WTC11 (cell line): ENCODE measurements at regions not wholly inside any gene's neighbourhood (a gene's known extent, or its start where the extent isn't known, plus 50 kb on each side); places are given as distances from the start of the nearest gene placed in this dataset.

Experiments used
- AR ChIP-seq: fragments of 250-450 bp; sonication (Bioruptor Pico); IDR thresholded peaks from 2 replicates; pipeline ENCODE4 v1.9.0; 2021; ENCODE audit warnings: mild to moderate bottlenecking
- ATF2 ChIP-seq: sonication (generic); formaldehyde crosslinking; IDR thresholded peaks from 2 replicates; pipeline ENCODE4 v1.8.1; 2022; ENCODE audit warnings: low read depth, missing genetic modification reagents, borderline replicate concordance
- ATF3 ChIP-seq: sonication (generic); formaldehyde crosslinking; conservative IDR thresholded peaks from 2 replicates; pipeline ENCODE4 v1.8.1; 2022; ENCODE audit warnings: mild to moderate bottlenecking, missing genetic modification reagents
- ATF6 ChIP-seq: sonication (generic); formaldehyde crosslinking; IDR thresholded peaks from 2 replicates; pipeline ENCODE4 v1.8.1; 2023; ENCODE audit warnings: mild to moderate bottlenecking, missing genetic modification reagents
- CTCF ChIP-seq: fragments of 200-600 bp; IDR thresholded peaks from 2 replicates; pipeline ENCODE4 v1.8.0; 2022; ENCODE audit warnings: antibody characterized with exemption
- FOXK1 ChIP-seq: sonication (generic); formaldehyde crosslinking; IDR thresholded peaks from 2 replicates; pipeline ENCODE4 v1.8.0; 2022; ENCODE audit warnings: mild to moderate bottlenecking, moderate library complexity, missing genetic modification reagents
- MAX ChIP-seq: sonication (generic); formaldehyde crosslinking; IDR thresholded peaks from 2 replicates; pipeline ENCODE4 v1.8.0; 2022; ENCODE audit warnings: mild to moderate bottlenecking, missing genetic modification reagents
- ZNF121 ChIP-seq: sonication (generic); formaldehyde crosslinking; IDR thresholded peaks from 2 replicates; pipeline ENCODE4 v1.8.0; 2023; ENCODE audit warnings: missing genetic modification reagents
- ZNF219 ChIP-seq: sonication (generic); formaldehyde crosslinking; IDR thresholded peaks from 2 replicates; pipeline ENCODE4 v1.8.0; 2023; ENCODE audit warnings: missing genetic modification reagents, mild to moderate bottlenecking, borderline replicate concordance
- ZNF396 ChIP-seq: fragments of 250-450 bp; sonication (Bioruptor Pico); IDR thresholded peaks from 2 replicates; pipeline ENCODE4 v1.8.0; 2021; ENCODE audit warnings: mild to moderate bottlenecking, moderate library complexity, borderline replicate concordance

GRCh38 chr6:77292564-77293546 is 170.4 kb downstream of the HTR1B start:
- no peak for TF ChIP-seq FOXK1
- no peak for TF ChIP-seq CTCF
- no peak for TF ChIP-seq ZNF219 (CRISPR knock-in tag)
- TF ChIP-seq ATF3 (CRISPR knock-in tag), result no peak
- TF ChIP-seq AR, result no peak
- TF ChIP-seq ATF6 (CRISPR knock-in tag), result no peak
- no peak for TF ChIP-seq MAX (CRISPR knock-in tag)
- no peak for TF ChIP-seq ZNF396 (CRISPR knock-in tag)
- TF ChIP-seq ZNF121 (CRISPR knock-in tag), result no peak
- TF ChIP-seq ATF2 (CRISPR knock-in tag), result no peak
